H9 (cell line): ENCODE measurements at regions not wholly inside any gene's neighbourhood (a gene's known extent, or its start where the extent isn't known, plus 50 kb on each side); places are given as distances from the start of the nearest gene placed in this dataset.

Source experiments
- DNase-seq: peaks from one replicate; pipeline ENCODE4 v3.0.0-alpha.2; 2017
- H2AFZ ChIP-seq: one replicate; pipeline ENCODE4 v1.6.1; 2013; ENCODE audit warnings: mild to moderate bottlenecking, low read length, control low read depth, moderate library complexity
- H2AK5ac ChIP-seq: 2 replicates; pipeline ENCODE4 v1.6.1; 2013; ENCODE audit warnings: low read length, control low read depth, mixed read lengths; ENCODE audit not compliant: insufficient read length
- H2BK120ac ChIP-seq: one replicate; pipeline ENCODE4 v1.6.1; 2013; ENCODE audit warnings: low read depth, mild to moderate bottlenecking, low read length, control low read depth, inconsistent platforms; ENCODE audit not compliant: poor library complexity, severe bottlenecking
- H2BK12ac ChIP-seq: 2 replicates; pipeline ENCODE4 v1.6.1; 2013; ENCODE audit warnings: low read length, control low read depth, mixed read lengths, low read depth; ENCODE audit not compliant: insufficient read length
- H2BK15ac ChIP-seq: 2 replicates; pipeline ENCODE4 v1.6.1; 2013; ENCODE audit warnings: low read depth, low read length, control low read depth
- H2BK20ac ChIP-seq: one replicate; pipeline ENCODE4 v1.6.1; 2013; ENCODE audit warnings: low read depth, mild to moderate bottlenecking, low read length, control low read depth, inconsistent platforms; ENCODE audit not compliant: poor library complexity, severe bottlenecking
- H2BK5ac ChIP-seq: 2 replicates; pipeline ENCODE4 v1.6.1; 2013; ENCODE audit warnings: low read length, control low read depth, mixed read lengths; ENCODE audit not compliant: insufficient read length
- H3K14ac ChIP-seq: 2 replicates; pipeline ENCODE4 v1.6.1; 2013; ENCODE audit warnings: low read length, control low read depth; ENCODE audit not compliant: insufficient read depth
- H3K18ac ChIP-seq: 2 replicates; pipeline ENCODE4 v1.6.1; 2013; ENCODE audit warnings: low read depth, mild to moderate bottlenecking, mixed read lengths, low read length, control low read depth; ENCODE audit not compliant: insufficient read length
- H3K23ac ChIP-seq: 2 replicates; pipeline ENCODE4 v1.6.1; 2013; ENCODE audit warnings: low read length, control low read depth, mixed read lengths, low read depth; ENCODE audit not compliant: insufficient read length
- H3K23me2 ChIP-seq: 2 replicates; pipeline ENCODE4 v1.6.1; 2013; ENCODE audit warnings: low read depth, mild to moderate bottlenecking, mixed read lengths, low read length, control low read depth; ENCODE audit not compliant: insufficient read length, poor library complexity, severe bottlenecking
- H3K27ac ChIP-seq: 2 replicates; pipeline ENCODE4 v1.5.1; 2013; ENCODE audit warnings: low read length, control low read depth, mixed read lengths, low read depth; ENCODE audit not compliant: insufficient read length
- H3K27me3 ChIP-seq: 2 replicates; pipeline ENCODE4 v1.6.1; 2013; ENCODE audit warnings: low read length, control low read depth, inconsistent platforms; ENCODE audit not compliant: insufficient read depth
- H3K4ac ChIP-seq: 2 replicates; pipeline ENCODE4 v1.6.1; 2013; ENCODE audit warnings: low read depth, mild to moderate bottlenecking, control low read depth, inconsistent platforms, low read length, moderate library complexity
- H3K4me1 ChIP-seq: 2 replicates; pipeline ENCODE4 v1.6.1; 2013; ENCODE audit warnings: low read length, control low read depth, inconsistent platforms; ENCODE audit not compliant: insufficient read depth
- H3K4me2 ChIP-seq: 2 replicates; pipeline ENCODE4 v1.6.1; 2013; ENCODE audit warnings: low read length, control low read depth, mixed read lengths; ENCODE audit not compliant: insufficient read length, insufficient read depth
- H3K56ac ChIP-seq: 2 replicates; pipeline ENCODE4 v1.6.1; 2013; ENCODE audit warnings: low read depth, mild to moderate bottlenecking, mixed read lengths, low read length, control low read depth; ENCODE audit not compliant: insufficient read length
- H3K79me1 ChIP-seq: 2 replicates; pipeline ENCODE4 v1.6.1; 2013; ENCODE audit warnings: low read depth, mild to moderate bottlenecking, moderate library complexity, low read length, control low read depth, inconsistent platforms; ENCODE audit not compliant: insufficient read depth, poor library complexity, severe bottlenecking
- H3K79me2 ChIP-seq: 2 replicates; pipeline ENCODE4 v1.6.1; 2013; ENCODE audit warnings: low read length, control low read depth, inconsistent platforms; ENCODE audit not compliant: insufficient read depth
- H3K9ac ChIP-seq: 2 replicates; pipeline ENCODE4 v1.6.1; 2013; ENCODE audit warnings: low read length, control low read depth, mixed read lengths; ENCODE audit not compliant: insufficient read length; ENCODE audit errors: extremely low read depth
- H3K9me3 ChIP-seq: one replicate; pipeline ENCODE4 v1.6.1; 2013; ENCODE audit warnings: low read depth, low read length, inconsistent platforms; ENCODE audit not compliant: control insufficient read depth
- H3T11ph ChIP-seq: one replicate; pipeline ENCODE4 v1.6.1; 2013; ENCODE audit warnings: mild to moderate bottlenecking, low read length, control low read depth, inconsistent platforms
- H4K20me1 ChIP-seq: one replicate; pipeline ENCODE4 v1.6.1; 2013; ENCODE audit not compliant: control insufficient read depth, insufficient read length, insufficient read depth
- H4K5ac ChIP-seq: 2 replicates; pipeline ENCODE4 v1.6.1; 2013; ENCODE audit warnings: low read depth, mild to moderate bottlenecking, mixed read lengths, low read length, control low read depth; ENCODE audit not compliant: insufficient read length
- H4K8ac ChIP-seq: replicated peaks from 2 replicates; pipeline ENCODE4 v1.6.1; 2013; ENCODE audit warnings: low read length, control low read depth, mixed read lengths, low read depth; ENCODE audit not compliant: insufficient read length
- H4K91ac ChIP-seq: 2 replicates; pipeline ENCODE4 v1.6.1; 2013; ENCODE audit warnings: low read depth, mild to moderate bottlenecking, moderate library complexity, mixed read lengths, low read length, control low read depth; ENCODE audit not compliant: insufficient read length
- H3K27ac Mint-ChIP-seq, 3 experiments: 2 replicates in 2 of 3; 3 replicates in 1 of 3; pipeline ENCODE4 v1.8.0; 2020 to 2021; ENCODE audit warnings: mixed read lengths in 3 of 3, mild to moderate bottlenecking in 1 of 3, moderate library complexity in 1 of 3
- H3K27me3 Mint-ChIP-seq: 2 replicates; pipeline ENCODE4 v1.8.0; 2021; ENCODE audit warnings: low read depth, mild to moderate bottlenecking, moderate library complexity, mixed read lengths
- H3K36me3 Mint-ChIP-seq, 3 experiments: 2 replicates in 2 of 3; 3 replicates in 1 of 3; pipeline ENCODE4 v1.8.0; 2020 to 2021; ENCODE audit warnings: low read depth in 3 of 3, mixed read lengths in 3 of 3; ENCODE audit not compliant: insufficient read depth in 1 of 3
- H3K4me1 Mint-ChIP-seq, 2 experiments: 2 replicates each; pipeline ENCODE4 v1.8.0; 2020; ENCODE audit warnings: mixed read lengths in 2 of 2
- H3K4me3 Mint-ChIP-seq, 2 experiments: 2 replicates in 1 of 2; 3 replicates in 1 of 2; pipeline ENCODE4 v1.8.0; 2020 to 2021; ENCODE audit warnings: mild to moderate bottlenecking in 2 of 2, mixed read lengths in 2 of 2, moderate library complexity in 1 of 2
- H3K9me3 Mint-ChIP-seq, 2 experiments: 2 replicates in 1 of 2; 3 replicates in 1 of 2; pipeline ENCODE4 v1.8.0; 2020; ENCODE audit warnings: mild to moderate bottlenecking in 2 of 2, mixed read lengths in 2 of 2, moderate library complexity in 1 of 2
- WGBS: extraction: QIAGEN DNeasy Blood & Tissue Kit; methylation state at CpG from one replicate; pipeline ENCODE4 v1.1.7; 2013; ENCODE audit warnings: missing lambda C conversion rate, low lambda C conversion rate, mixed read lengths; ENCODE audit not compliant: insufficient read length; ENCODE audit errors: extremely low coverage; 5-methylcytosine and 5-hydroxymethylcytosine counted together
- TF ChIP-seq, protein P1 (sequence below): fragments of 200-600 bp; sonication (generic); conservative IDR thresholded peaks from 3 replicates; pipeline ENCODE4 v1.8.0; 2021; ENCODE audit warnings: antibody characterized with exemption, mild to moderate bottlenecking

DNA sequence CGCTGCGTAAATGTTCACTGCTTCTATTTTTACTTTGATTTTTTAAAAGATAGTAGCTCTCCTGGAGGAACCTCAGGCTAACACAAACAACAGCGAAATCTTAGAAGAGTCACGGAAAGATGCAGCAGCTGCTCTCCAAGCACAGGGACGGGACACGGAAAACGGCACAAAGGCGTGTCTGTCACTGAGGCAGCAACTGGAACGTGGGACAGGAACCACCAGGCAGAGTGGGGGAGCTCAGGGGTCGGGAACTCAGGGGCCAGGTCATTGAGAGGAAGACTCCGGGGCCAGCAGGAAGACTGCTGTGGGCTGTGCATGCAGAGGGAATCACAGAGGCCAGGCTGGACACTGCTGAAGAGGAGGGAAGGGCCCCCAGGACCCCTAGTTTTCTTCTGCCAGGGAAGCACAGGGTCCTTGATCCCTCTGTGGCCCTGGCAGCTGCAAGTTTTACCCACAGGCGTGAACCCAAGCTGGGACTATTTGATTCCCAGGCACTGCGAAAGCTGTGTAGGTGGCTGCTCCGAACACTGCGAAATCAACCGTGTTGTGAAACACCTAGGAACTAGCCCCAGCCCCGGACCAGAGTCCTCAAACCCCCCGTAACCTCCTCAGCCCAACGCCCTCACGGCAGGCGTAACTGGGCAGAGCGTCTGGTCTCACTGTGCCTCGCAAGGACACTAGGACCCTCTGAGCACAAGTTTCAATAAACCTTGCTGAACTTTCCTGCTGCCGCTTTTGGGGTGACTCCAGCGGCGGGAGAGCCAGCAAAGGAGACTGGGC lies 263.0 kb downstream of the EIPR1 start:
- Histone ChIP-seq H3K18ac (no peak overlapping the region), H3T11ph (no peak overlapping the region), H2BK15ac (no peak overlapping the region), H4K5ac (no peak overlapping the region), H2BK5ac (no peak overlapping the region), H2BK12ac (no peak overlapping the region), H2AFZ (no peak overlapping the region), H3K27ac (no peak overlapping the region), H4K91ac (no peak overlapping the region), H3K23ac (no peak overlapping the region), H3K4me2 (no peak overlapping the region), H3K9me3 (no peaks in the 10 kb centered on the region), H3K23me2 (no peaks in the 10 kb centered on the region), H2AK5ac (no peak overlapping the region), H3K79me1 (no peaks in the 10 kb centered on the region), H2BK20ac (no peak overlapping the region), H3K4me1 (no peaks in the 10 kb centered on the region; the same call in 1 of the 2 replicates), H2BK120ac (no peak overlapping the region), H4K20me1 (no peaks in the 10 kb centered on the region), H4K8ac (no peak overlapping the region), H3K4ac (no peak overlapping the region), H3K9ac (no peak overlapping the region), H3K79me2 (no peaks in the 10 kb centered on the region), H3K14ac (no peak overlapping the region), H3K56ac (no peak overlapping the region), H3K27me3 (no peaks in the 10 kb centered on the region)
- Mint-ChIP-seq H3K9me3 (peaks cover 7 to 9% of the 10 kb centered on the region in 2 experiments; a peak in 4 of 5 replicates), H3K4me3 (no peak overlapping the region), H3K4me1 (peaks cover 16 to 17% of the 10 kb centered on the region in 2 experiments), H3K36me3 (no peaks in the 10 kb centered on the region), H3K27ac (no peak overlapping the region), H3K27me3 (peaks cover 2% of the 10 kb centered on the region)
- TF ChIP-seq, protein P1, sequence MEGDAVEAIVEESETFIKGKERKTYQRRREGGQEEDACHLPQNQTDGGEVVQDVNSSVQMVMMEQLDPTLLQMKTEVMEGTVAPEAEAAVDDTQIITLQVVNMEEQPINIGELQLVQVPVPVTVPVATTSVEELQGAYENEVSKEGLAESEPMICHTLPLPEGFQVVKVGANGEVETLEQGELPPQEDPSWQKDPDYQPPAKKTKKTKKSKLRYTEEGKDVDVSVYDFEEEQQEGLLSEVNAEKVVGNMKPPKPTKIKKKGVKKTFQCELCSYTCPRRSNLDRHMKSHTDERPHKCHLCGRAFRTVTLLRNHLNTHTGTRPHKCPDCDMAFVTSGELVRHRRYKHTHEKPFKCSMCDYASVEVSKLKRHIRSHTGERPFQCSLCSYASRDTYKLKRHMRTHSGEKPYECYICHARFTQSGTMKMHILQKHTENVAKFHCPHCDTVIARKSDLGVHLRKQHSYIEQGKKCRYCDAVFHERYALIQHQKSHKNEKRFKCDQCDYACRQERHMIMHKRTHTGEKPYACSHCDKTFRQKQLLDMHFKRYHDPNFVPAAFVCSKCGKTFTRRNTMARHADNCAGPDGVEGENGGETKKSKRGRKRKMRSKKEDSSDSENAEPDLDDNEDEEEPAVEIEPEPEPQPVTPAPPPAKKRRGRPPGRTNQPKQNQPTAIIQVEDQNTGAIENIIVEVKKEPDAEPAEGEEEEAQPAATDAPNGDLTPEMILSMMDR = no peak
- DNase-seq = no peak
- WGBS = no CpG with 5 or more reads among the region's 26 CpGs
